UCSD-AML1 (cell line): ENCODE measurements at regions not wholly inside any gene's neighbourhood (a gene's known extent, or its start where the extent isn't known, plus 50 kb on each side); places are given as distances from the start of the nearest gene placed in this dataset.

ENCODE experiments used
- DNase-seq: peaks from one replicate; lab custom pipeline; 2025; ENCODE audit not compliant: unreplicated experiment; lab: John Stamatoyannopoulos, UW

DNA sequence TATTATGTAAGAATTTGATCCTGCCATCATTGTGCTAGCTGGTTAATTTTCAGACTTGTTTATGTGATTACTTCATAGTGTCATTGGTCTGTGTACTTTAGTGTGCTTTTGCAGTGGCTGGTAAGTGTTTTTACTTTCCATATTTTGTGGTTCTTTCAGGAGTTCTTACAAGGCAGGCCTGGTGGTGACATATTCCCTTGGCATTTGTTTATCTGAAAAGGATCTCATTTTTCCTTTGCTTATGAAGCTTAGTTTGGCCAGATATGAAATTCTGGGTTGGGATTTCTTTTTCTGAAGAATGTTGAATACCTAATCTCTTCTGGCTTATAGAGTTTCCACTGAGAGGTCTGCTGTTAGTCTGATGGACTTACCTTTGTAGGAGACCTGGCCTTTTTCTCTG is 72.8 kb upstream of the MC4R start:
- DNase-seq, result no peak

DNA sequence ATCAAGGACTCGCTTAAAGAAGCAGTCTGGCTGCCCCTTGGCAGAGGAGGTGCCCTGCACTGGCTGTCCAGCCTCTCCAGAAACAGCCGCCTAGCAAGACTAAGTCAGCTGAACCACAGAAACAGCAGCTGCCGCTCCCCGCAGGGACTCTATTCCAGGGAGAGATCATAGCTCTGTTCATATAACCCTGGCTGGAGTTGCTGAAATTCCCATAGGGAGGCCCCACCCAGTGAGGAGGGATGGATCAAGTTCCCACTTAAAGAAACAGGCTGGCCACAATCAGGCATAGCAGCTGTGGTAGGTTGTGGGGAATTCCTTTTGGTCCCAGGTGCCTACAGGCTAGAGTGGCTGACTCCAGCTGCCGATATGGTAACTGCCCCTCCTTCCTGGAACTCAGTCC is 74.2 kb upstream of the MC4R start:
- no peak for DNase-seq

DNA sequence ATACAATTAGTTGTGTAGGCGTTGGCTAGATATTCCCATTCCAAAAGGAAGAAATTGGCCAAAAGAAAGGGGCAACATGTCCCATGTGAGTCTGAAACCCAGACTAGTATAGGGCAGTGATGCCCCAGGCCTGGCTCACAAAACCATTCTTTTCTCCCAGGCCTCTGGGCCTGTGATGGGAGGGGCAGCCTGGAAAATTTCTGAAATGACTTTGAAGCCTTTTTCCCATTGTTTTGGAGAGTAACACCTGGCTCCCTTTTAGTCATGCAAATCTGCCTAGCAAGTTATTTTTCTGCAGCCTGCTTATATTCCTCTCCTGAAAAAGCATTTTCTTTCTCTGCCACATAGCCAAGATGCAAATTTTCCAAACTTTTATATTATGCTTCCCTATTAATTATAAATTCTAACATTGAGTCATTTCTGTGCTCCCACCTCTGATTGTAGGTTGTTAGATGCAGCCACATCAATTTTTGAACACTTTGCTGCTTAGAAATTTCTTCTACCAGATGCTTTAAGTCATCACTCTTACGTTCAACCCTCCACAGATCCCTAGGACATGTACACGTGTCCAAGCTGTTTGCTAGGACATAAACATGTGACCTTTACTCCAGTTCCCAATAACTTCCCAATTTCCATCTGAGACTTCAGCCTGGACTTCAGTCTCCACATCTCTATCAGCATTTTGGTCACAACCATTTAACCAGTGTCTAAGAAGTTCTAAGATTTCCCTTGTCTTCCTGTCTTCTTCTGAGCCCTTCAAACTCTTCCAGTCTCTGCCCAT is 76.1 kb upstream of the MC4R start:
- DNase-seq, result no peak

DNA sequence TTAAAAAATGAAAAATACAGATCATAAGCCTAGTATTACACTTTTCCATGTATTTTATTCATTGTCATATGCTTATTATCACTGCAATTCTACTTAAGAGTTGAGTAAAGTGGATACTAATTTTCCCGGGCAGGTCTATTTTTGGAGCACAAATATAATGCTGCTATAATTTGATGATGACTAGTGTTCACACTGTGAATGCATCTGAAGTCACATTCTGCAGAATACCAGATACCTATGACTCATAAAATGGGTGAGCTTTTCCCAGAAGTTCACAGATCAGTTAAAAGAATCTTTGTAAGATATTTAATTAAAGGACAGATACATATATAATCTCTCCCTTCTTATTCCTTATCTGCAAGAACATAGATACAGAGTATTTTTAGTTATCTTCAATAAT is 79.8 kb upstream of the MC4R start:
- DNase-seq, result no peak

DNA sequence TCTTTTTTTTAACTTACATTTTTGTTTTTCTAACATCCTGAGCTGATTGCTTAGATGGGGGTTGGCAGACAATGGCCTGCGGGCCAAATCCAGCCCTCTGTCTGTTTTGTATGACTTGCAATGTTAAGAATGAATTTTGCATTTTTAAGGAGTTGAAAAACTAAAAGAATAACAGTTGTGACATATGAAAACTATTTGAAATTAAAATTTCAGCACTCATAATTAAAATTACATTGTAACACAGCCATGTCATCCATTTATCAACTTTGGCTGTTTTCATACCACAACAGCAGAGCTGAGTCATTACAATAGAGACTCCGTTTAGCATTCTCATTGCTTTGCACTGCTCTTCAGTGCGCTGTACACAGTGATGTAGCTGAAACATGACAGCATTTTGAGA is 94.1 kb upstream of the MC4R start:
- DNase-seq, result no peak

DNA sequence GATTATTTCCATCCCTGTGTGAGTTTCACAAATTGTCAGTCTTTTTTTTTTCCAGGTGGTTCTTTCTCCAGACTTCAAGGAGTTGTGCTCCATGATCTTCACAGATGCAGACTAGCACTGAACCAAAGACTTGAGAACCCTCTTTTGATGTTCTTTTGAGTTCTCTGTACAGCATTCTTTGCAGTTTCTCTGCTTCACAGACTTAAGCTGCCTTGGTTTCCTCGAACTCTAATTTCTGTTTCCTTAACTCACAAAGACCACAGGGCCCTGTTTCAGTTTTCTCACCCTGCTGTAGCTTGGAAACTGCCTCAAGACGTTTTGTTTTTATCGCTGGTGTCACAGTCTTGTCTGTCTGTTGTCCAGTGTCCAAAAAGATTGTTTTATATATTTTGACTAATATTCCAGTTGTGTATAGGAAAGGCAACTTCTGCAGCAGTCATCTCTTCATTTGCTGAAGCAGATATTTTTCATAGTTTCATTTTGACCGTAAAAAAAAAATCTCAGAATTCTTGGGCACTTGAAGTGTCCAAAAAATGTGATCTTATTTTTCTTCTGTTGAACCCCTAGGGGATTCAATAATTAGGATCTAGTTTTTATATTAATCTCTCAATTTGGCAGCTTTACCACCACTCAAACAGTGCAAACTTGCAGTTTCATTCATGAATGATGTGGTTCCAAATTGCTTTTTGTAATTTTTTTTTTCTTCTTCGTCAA is 97.0 kb upstream of the MC4R start:
- no peak for DNase-seq

- DNase-seq, result no peak
These were observed 99.1 kb upstream of the MC4R start for GRCh38 chr18:60471652-60472051.

GRCh38 chr18:60485201-60485600 is 112.6 kb upstream of the MC4R start:
- no peak for DNase-seq

DNA sequence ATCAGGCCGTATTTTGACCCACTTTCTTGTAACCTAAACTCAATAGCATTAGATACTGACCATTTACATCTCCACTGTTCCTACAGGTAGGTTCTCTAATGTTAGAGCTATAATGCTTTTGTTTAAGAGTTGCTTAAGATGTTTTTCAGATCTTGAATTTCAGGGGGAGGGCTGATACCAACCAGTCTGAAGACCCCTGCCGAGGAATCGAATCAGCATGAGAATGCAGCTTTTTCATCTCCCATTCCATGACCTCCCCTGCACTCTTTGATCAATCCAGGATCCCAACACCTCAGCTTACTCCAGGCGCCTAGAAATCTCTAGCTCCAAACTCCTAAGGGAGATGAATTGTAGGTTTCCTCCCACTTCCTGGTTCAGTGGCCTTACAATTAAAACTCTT is 120.5 kb upstream of the MC4R start:
- DNase-seq, result no peak

- DNase-seq, result no peak
These were observed 127.1 kb upstream of the MC4R start for GRCh38 chr18:60499675-60500074.

- no peak for DNase-seq
These were observed 128.4 kb upstream of the MC4R start for GRCh38 chr18:60500960-60501359.

DNA sequence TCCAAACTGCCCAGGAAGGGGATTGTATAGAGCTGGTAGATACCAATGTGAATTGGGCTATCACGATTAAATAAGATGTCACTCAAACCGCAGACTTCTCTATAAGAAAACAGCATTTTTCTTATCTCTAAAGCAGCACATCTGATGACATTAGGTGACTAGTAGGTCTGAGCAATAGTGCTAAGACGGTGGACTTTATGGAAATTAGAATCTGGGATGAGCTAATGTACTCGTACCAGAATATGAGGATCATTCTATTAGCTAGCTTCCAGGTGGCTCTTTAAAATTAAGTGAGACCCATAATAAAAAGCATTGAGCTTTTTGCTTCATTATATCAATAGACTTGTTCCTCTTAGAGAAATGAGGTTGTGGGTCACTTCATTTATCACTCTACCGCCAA is 130.0 kb upstream of the MC4R start:
- no peak for DNase-seq

- no peak for DNase-seq
These were observed 130.6 kb upstream of the MC4R start for GRCh38 chr18:60503199-60503598.

- DNase-seq, result no peak
These were observed 133.6 kb upstream of the MC4R start for GRCh38 chr18:60506190-60506589.

DNA sequence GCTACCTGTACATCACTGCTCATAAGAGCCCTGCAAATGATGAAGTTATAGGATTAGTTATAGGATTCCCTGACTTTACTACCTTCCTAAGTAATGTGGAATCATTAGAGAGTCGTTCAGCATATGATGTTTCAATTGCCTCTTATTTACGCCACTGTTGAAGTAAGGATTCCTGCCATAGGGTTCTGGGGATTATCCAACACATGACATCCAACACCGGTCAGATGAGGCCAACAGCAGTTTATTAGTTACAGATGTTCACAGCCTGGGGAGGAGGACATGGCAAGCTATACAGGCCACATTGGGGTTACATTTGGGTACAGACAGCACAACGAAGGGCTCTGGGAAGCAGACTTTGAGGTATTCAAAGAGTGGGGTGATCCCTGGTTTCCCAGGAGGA is 134.1 kb upstream of the MC4R start:
- DNase-seq, result no peak

GRCh38 chr18:60508108-60508507 is 135.5 kb upstream of the MC4R start:
- no peak for DNase-seq

- no peak for DNase-seq
These were observed 162.0 kb upstream of the MC4R start for GRCh38 chr18:60534538-60534937.

DNA sequence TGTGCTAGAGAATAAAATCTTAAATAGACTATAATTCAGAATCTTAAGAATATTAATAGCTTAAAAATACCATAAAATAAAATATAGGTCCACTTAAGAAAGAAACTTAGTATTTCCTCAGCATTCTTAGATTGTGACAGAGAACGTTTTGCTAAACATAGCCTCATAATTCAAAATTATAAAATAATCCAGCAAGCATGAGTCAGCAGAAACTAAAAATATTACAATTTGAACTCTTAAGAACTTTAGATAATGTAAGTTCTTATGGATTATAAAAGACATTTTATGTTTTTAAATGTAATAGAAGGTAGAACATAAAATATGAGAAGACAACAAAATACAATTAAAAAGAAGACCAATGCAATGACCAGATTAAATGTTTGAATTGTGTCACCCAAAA is 164.5 kb upstream of the MC4R start:
- no peak for DNase-seq

DNA sequence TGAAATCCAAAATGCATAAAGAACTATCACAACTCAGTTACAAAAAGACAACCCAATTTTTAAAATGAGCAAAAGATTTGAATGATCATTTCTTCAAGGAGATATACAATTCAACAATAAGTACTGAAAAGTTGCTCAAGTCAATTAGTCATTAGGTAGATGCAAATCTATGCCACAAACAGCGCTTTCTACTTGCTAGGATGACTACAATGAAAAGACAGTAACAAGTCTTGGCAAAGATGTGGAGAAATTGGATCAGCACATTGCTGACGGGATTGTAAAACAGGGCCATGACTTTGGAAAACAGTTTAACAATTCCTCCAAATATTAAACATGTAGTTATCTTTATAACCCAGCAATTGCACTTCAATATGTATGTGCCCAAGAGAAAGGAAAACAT is 166.3 kb upstream of the MC4R start:
- no peak for DNase-seq

GRCh38 chr18:60541661-60542060 is 169.1 kb upstream of the MC4R start:
- DNase-seq, result no peak

GRCh38 chr18:60543646-60544045 is 171.1 kb upstream of the MC4R start:
- DNase-seq, result no peak

GRCh38 chr18:60549338-60549960 is 176.9 kb upstream of the MC4R start:
- no peak for DNase-seq
